HepG2 (cell line): ENCODE measurements at regions not wholly inside any gene's neighbourhood (a gene's known extent, or its start where the extent isn't known, plus 50 kb on each side); places are given as distances from the start of the nearest gene placed in this dataset.

Experiments
- ATAC-seq: fragments of 200-7000 bp; cut with Tn5 transposase; 3 replicates; pipeline ENCODE4 v1.9.1; 2020; ENCODE audit warnings: mild to moderate bottlenecking, moderate library complexity
- BruUV-seq: library from RNA; stranded (reverse); fragments of 400-500 nt; replicated peaks from 2 replicates; lab custom pipeline; 2021; lab: Mats Ljungman, UMichigan
- CTCF ChIA-PET: fragments of 300-600 bp; formaldehyde crosslinking; extraction: SDS; loops from one replicate; lab custom pipeline; 2021; ENCODE audit warnings: low total read pairs, inconsistent platforms, low intra/inter-chr PET ratio; lab: Yijun Ruan, JAX
- POLR2A ChIA-PET: fragments of 350-600 bp; sonication (Branson Sonifier 250); formaldehyde crosslinking; loops from one replicate; lab custom pipeline; 2020; ENCODE audit warnings: antibody characterized with exemption, inconsistent platforms; lab: Yijun Ruan, JAX
- DNase-seq: peaks from one replicate; pipeline ENCODE4 v3.0.0-alpha.2; 2015; ENCODE audit warnings: low spot score
- FAIRE-seq: peaks from 3 replicates; lab custom pipeline; 2011; peaks lifted over from hg19 to GRCh38; lab: Jason Lieb, UNC
- H2AFZ ChIP-seq: one replicate; pipeline ENCODE4 v1.6.1; 2011; ENCODE audit warnings: low read length, inconsistent platforms
- H3K27ac ChIP-seq: fragments of 300-600 bp; 3 replicates; pipeline ENCODE4 v1.8.0; 2011; ENCODE audit warnings: mixed run types, mild to moderate bottlenecking, mixed read lengths, low read length, inconsistent platforms; ENCODE audit not compliant: insufficient read depth; ENCODE audit errors: extremely low read length
- H3K27me3 ChIP-seq, 2 experiments: fragments of 200-600 bp in 1 of 2; 2 replicates in 1 of 2; 3 replicates in 1 of 2; pipeline versions ENCODE4 v1.6.0 to v1.8.0; 2011; ENCODE audit warnings: low read length in 2 of 2, mild to moderate bottlenecking in 2 of 2, moderate library complexity in 2 of 2, inconsistent platforms in 1 of 2; ENCODE audit not compliant: insufficient read depth in 2 of 2, control insufficient read depth in 1 of 2
- H3K36me3 ChIP-seq, 2 experiments: fragments of 200-600 bp in 1 of 2; replicated peaks in 1 of 2; 2 replicates in 1 of 2; 3 replicates in 1 of 2; pipeline versions ENCODE4 v1.5.1 to v1.8.0; 2011; ENCODE audit warnings: low read length in 2 of 2, inconsistent platforms in 1 of 2; ENCODE audit not compliant: insufficient read depth in 2 of 2, control insufficient read depth in 1 of 2
- H3K4me1 ChIP-seq: 2 replicates; pipeline ENCODE4 v1.5.1; 2012; ENCODE audit warnings: low read length, inconsistent platforms; ENCODE audit not compliant: insufficient read depth
- H3K4me2 ChIP-seq: 2 replicates; pipeline ENCODE4 v1.6.0; 2011; ENCODE audit warnings: low read depth, low read length, inconsistent platforms
- H3K4me3 ChIP-seq, 3 experiments: fragments of 200-600 bp in 1 of 3; sonication (generic), shearing (Covaris generic) in 1 of 3; replicated peaks in 1 of 3; 2 replicates each; pipeline ENCODE4 v1.5.1; 2011 to 2016; ENCODE audit warnings: low read length in 3 of 3, inconsistent platforms in 2 of 3, low read depth in 2 of 3, mild to moderate bottlenecking in 2 of 3, control low read depth in 1 of 3, mixed read lengths in 1 of 3; ENCODE audit not compliant: insufficient read depth in 1 of 3
- H3K79me2 ChIP-seq: one replicate; pipeline ENCODE4 v1.6.1; 2011; ENCODE audit warnings: low read length, inconsistent platforms; ENCODE audit not compliant: insufficient read depth
- H3K9ac ChIP-seq: 2 replicates; pipeline ENCODE4 v1.6.0; 2011; ENCODE audit warnings: mild to moderate bottlenecking, low read depth, low read length, inconsistent platforms; ENCODE audit not compliant: insufficient read depth
- H3K9me3 ChIP-seq: 2 replicates; pipeline ENCODE4 v1.5.1; 2012; ENCODE audit warnings: mild to moderate bottlenecking, low read length
- H4K20me1 ChIP-seq: 2 replicates; pipeline ENCODE4 v1.6.0; 2011; ENCODE audit warnings: inconsistent platforms, mild to moderate bottlenecking, low read length, moderate library complexity; ENCODE audit not compliant: insufficient read depth
- ARID2 ChIP-seq: sonication (generic); formaldehyde crosslinking; IDR thresholded peaks from 2 replicates; pipeline ENCODE4 v1.8.1; 2022; ENCODE audit warnings: mild to moderate bottlenecking, missing genetic modification reagents, borderline replicate concordance
- CCDC6 ChIP-seq: sonication (generic); formaldehyde crosslinking; IDR thresholded peaks from 2 replicates; pipeline ENCODE4 v1.8.1; 2022; ENCODE audit warnings: mild to moderate bottlenecking, missing genetic modification reagents, moderate library complexity
- EHMT2 ChIP-seq: fragments of 200-600 bp; sonication (generic); IDR thresholded peaks from 2 replicates; pipeline ENCODE4 v1.7.0; 2017; ENCODE audit warnings: antibody characterized with exemption, low read depth, low read length, borderline replicate concordance
- FOXP4 ChIP-seq: sonication (generic); formaldehyde crosslinking; IDR thresholded peaks from 2 replicates; pipeline ENCODE4 v1.4.0; 2020; ENCODE audit warnings: missing genetic modification reagents
- HOXA9 ChIP-seq: sonication (generic); formaldehyde crosslinking; IDR thresholded peaks from 2 replicates; pipeline ENCODE4 v1.8.1; 2022; ENCODE audit warnings: missing genetic modification reagents, mild to moderate bottlenecking, moderate library complexity, borderline replicate concordance
- NPAS2 ChIP-seq: sonication (generic); formaldehyde crosslinking; IDR thresholded peaks from 2 replicates; pipeline ENCODE4 v1.8.0; 2022; ENCODE audit warnings: mild to moderate bottlenecking, missing genetic modification reagents, borderline replicate concordance
- SP4 ChIP-seq: sonication (generic); formaldehyde crosslinking; IDR thresholded peaks from 2 replicates; pipeline ENCODE4 v1.8.1; 2023; ENCODE audit warnings: mild to moderate bottlenecking, missing genetic modification reagents
- TBX2 ChIP-seq: sonication (generic); formaldehyde crosslinking; IDR thresholded peaks from 2 replicates; pipeline ENCODE4 v1.5.0; 2020; ENCODE audit warnings: missing genetic modification reagents, mild to moderate bottlenecking, borderline replicate concordance
- ZNF333 ChIP-seq: sonication (generic); formaldehyde crosslinking; IDR thresholded peaks from 2 replicates; pipeline ENCODE4 v1.4.0; 2020; ENCODE audit warnings: mild to moderate bottlenecking, missing genetic modification reagents, borderline replicate concordance
- ZNF432 ChIP-seq: sonication (generic); formaldehyde crosslinking; IDR thresholded peaks from 2 replicates; pipeline ENCODE4 v1.5.0; 2020; ENCODE audit warnings: missing genetic modification reagents, mild to moderate bottlenecking, borderline replicate concordance
- ZNF484 ChIP-seq: sonication (generic); formaldehyde crosslinking; IDR thresholded peaks from 2 replicates; pipeline ENCODE4 v1.5.1; 2020; ENCODE audit warnings: mild to moderate bottlenecking, low read depth, missing genetic modification reagents, borderline replicate concordance
- ZNF501 ChIP-seq: sonication (generic); formaldehyde crosslinking; IDR thresholded peaks from 2 replicates; pipeline ENCODE4 v1.5.1; 2020; ENCODE audit warnings: mild to moderate bottlenecking, moderate library complexity, missing genetic modification reagents
- ZNF546 ChIP-seq: sonication (generic); formaldehyde crosslinking; conservative IDR thresholded peaks from 2 replicates; pipeline ENCODE4 v1.8.1; 2023; ENCODE audit warnings: mild to moderate bottlenecking, missing genetic modification reagents
- ZNF841 ChIP-seq: sonication (generic); formaldehyde crosslinking; IDR thresholded peaks from 2 replicates; pipeline ENCODE4 v1.8.1; 2023; ENCODE audit warnings: missing genetic modification reagents, borderline replicate concordance
- WGBS: methylation state at CpG from one replicate; pipeline ENCODE4 v1.1.6; 2017; ENCODE audit warnings: low lambda C conversion rate; 5-methylcytosine and 5-hydroxymethylcytosine counted together
- in situ Hi-C: cut with HindIII; loops from 2 replicates; pipeline ENCODE4 v1.10.0; 2017; ENCODE audit warnings: low pct_unique_long_range_greater_than_20kb; ENCODE audit not compliant: extremely low pct_ligation_motif_present
- intact Hi-C: fragments of 100-400 bp; cut with micrococcal nuclease; formaldehyde crosslinking; loops from one replicate; pipeline ENCODE4 v1.10.0; 2022; ENCODE audit not compliant: unreplicated experiment
- TF ChIP-seq, protein P1 (sequence below): sonication (generic); formaldehyde crosslinking; IDR thresholded peaks from 2 replicates; pipeline ENCODE4 v1.4.0; 2020; ENCODE audit warnings: missing genetic modification reagents

DNA sequence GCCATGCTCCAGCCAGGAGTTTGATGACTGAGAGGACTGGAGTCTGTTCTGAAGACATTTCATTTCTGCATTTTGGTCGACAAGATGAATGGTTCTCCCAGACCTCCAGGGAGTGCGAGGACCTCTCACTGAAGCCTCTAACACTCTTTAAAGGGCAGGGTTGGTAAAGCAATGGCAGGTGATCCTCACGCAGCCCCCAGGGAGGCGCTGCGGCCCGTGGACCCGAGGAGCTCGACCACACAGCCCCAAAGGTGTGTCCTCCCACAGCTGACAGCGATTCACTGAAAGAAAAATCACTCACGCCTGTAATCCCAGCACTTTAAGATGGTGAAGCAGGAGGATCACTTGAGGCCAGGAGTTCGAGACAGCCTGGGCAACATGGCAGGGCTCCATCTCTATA lies 183.8 kb upstream of the SFSWAP start:
- CTCF ChIA-PET: no interaction called here
- no peak for FAIRE-seq
- no TSS peak for BruUV-seq

More for the DNA sequence above, 183.8 kb upstream of the SFSWAP start:
- Histone ChIP-seq H3K36me3 (no peaks in the 10 kb centered on the region), H3K79me2 (no peaks in the 10 kb centered on the region), H4K20me1 (no peaks in the 10 kb centered on the region), H3K4me2 (no peak overlapping the region), H3K4me1 (no peaks in the 10 kb centered on the region), H3K27ac (no peak overlapping the region), H3K9me3 (no peaks in the 10 kb centered on the region), H3K9ac (no peak overlapping the region), H2AFZ (no peak overlapping the region)
- in situ Hi-C loops: no loop called here
- ATAC-seq (no peak), DNase-seq (no peak)
- intact Hi-C loops: no loop called here
- 4% methylated on average over 9 of the region's 11 CpGs for WGBS
- TF ChIP-seq EHMT2 (no peak), TBX2 (CRISPR knock-in tag) (no peak), ZNF432 (CRISPR knock-in tag) (no peak), HOXA9 (no peak), ZNF484 (CRISPR knock-in tag) (no peak), ZNF546 (CRISPR knock-in tag) (no peak), SP4 (CRISPR knock-in tag) (no peak), FOXP4 (no peak), ZNF501 (CRISPR knock-in tag) (no peak), ZNF333 (CRISPR knock-in tag) (no peak), CCDC6 (CRISPR knock-in tag) (no peak), ARID2 (CRISPR knock-in tag) (no peak), ZNF841 (CRISPR knock-in tag) (no peak), NPAS2 (no peak)
- TF ChIP-seq, protein P1, sequence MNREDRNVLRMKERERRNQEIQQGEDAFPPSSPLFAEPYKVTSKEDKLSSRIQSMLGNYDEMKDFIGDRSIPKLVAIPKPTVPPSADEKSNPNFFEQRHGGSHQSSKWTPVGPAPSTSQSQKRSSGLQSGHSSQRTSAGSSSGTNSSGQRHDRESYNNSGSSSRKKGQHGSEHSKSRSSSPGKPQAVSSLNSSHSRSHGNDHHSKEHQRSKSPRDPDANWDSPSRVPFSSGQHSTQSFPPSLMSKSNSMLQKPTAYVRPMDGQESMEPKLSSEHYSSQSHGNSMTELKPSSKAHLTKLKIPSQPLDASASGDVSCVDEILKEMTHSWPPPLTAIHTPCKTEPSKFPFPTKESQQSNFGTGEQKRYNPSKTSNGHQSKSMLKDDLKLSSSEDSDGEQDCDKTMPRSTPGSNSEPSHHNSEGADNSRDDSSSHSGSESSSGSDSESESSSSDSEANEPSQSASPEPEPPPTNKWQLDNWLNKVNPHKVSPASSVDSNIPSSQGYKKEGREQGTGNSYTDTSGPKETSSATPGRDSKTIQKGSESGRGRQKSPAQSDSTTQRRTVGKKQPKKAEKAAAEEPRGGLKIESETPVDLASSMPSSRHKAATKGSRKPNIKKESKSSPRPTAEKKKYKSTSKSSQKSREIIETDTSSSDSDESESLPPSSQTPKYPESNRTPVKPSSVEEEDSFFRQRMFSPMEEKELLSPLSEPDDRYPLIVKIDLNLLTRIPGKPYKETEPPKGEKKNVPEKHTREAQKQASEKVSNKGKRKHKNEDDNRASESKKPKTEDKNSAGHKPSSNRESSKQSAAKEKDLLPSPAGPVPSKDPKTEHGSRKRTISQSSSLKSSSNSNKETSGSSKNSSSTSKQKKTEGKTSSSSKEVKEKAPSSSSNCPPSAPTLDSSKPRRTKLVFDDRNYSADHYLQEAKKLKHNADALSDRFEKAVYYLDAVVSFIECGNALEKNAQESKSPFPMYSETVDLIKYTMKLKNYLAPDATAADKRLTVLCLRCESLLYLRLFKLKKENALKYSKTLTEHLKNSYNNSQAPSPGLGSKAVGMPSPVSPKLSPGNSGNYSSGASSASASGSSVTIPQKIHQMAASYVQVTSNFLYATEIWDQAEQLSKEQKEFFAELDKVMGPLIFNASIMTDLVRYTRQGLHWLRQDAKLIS (CRISPR knock-in tag): no peak
- TF ChIP-seq, all 625 proteins: peak for 0
- Histone ChIP-seq H3K27me3 (peaks cover 1 to 37% of the 10 kb centered on the region in 2 experiments; a peak in 4 of 5 replicates), H3K4me3 (no peak overlapping the region)
- POLR2A ChIA-PET: no interaction called here
